HepG2 (cell line): ENCODE measurements at regions not wholly inside any gene's neighbourhood (a gene's known extent, or its start where the extent isn't known, plus 50 kb on each side); places are given as distances from the start of the nearest gene placed in this dataset.

ENCODE experiments used
- ATAC-seq: fragments of 200-7000 bp; cut with Tn5 transposase; 3 replicates; pipeline ENCODE4 v1.9.1; 2020; ENCODE audit warnings: mild to moderate bottlenecking, moderate library complexity
- BruUV-seq: library from RNA; stranded (reverse); fragments of 400-500 nt; replicated peaks from 2 replicates; lab custom pipeline; 2021; lab: Mats Ljungman, UMichigan
- CTCF ChIA-PET: fragments of 300-600 bp; formaldehyde crosslinking; extraction: SDS; loops from one replicate; lab custom pipeline; 2021; ENCODE audit warnings: low total read pairs, inconsistent platforms, low intra/inter-chr PET ratio; lab: Yijun Ruan, JAX
- POLR2A ChIA-PET: fragments of 350-600 bp; sonication (Branson Sonifier 250); formaldehyde crosslinking; loops from one replicate; lab custom pipeline; 2020; ENCODE audit warnings: antibody characterized with exemption, inconsistent platforms; lab: Yijun Ruan, JAX
- DNase-seq: peaks from one replicate; pipeline ENCODE4 v3.0.0-alpha.2; 2015; ENCODE audit warnings: low spot score
- FAIRE-seq: peaks from 3 replicates; lab custom pipeline; 2011; peaks lifted over from hg19 to GRCh38; lab: Jason Lieb, UNC
- H2AFZ ChIP-seq: one replicate; pipeline ENCODE4 v1.6.1; 2011; ENCODE audit warnings: low read length, inconsistent platforms
- H3K27ac ChIP-seq: fragments of 300-600 bp; 3 replicates; pipeline ENCODE4 v1.8.0; 2011; ENCODE audit warnings: mixed run types, mild to moderate bottlenecking, mixed read lengths, low read length, inconsistent platforms; ENCODE audit not compliant: insufficient read depth; ENCODE audit errors: extremely low read length
- H3K27me3 ChIP-seq, 2 experiments: fragments of 200-600 bp in 1 of 2; 2 replicates in 1 of 2; 3 replicates in 1 of 2; pipeline versions ENCODE4 v1.6.0 to v1.8.0; 2011; ENCODE audit warnings: low read length in 2 of 2, mild to moderate bottlenecking in 2 of 2, moderate library complexity in 2 of 2, inconsistent platforms in 1 of 2; ENCODE audit not compliant: insufficient read depth in 2 of 2, control insufficient read depth in 1 of 2
- H3K36me3 ChIP-seq, 2 experiments: fragments of 200-600 bp in 1 of 2; replicated peaks in 1 of 2; 2 replicates in 1 of 2; 3 replicates in 1 of 2; pipeline versions ENCODE4 v1.5.1 to v1.8.0; 2011; ENCODE audit warnings: low read length in 2 of 2, inconsistent platforms in 1 of 2; ENCODE audit not compliant: insufficient read depth in 2 of 2, control insufficient read depth in 1 of 2
- H3K4me1 ChIP-seq: 2 replicates; pipeline ENCODE4 v1.5.1; 2012; ENCODE audit warnings: low read length, inconsistent platforms; ENCODE audit not compliant: insufficient read depth
- H3K4me2 ChIP-seq: 2 replicates; pipeline ENCODE4 v1.6.0; 2011; ENCODE audit warnings: low read depth, low read length, inconsistent platforms
- H3K4me3 ChIP-seq, 3 experiments: fragments of 200-600 bp in 1 of 3; sonication (generic), shearing (Covaris generic) in 1 of 3; replicated peaks in 1 of 3; 2 replicates each; pipeline ENCODE4 v1.5.1; 2011 to 2016; ENCODE audit warnings: low read length in 3 of 3, inconsistent platforms in 2 of 3, low read depth in 2 of 3, mild to moderate bottlenecking in 2 of 3, control low read depth in 1 of 3, mixed read lengths in 1 of 3; ENCODE audit not compliant: insufficient read depth in 1 of 3
- H3K79me2 ChIP-seq: one replicate; pipeline ENCODE4 v1.6.1; 2011; ENCODE audit warnings: low read length, inconsistent platforms; ENCODE audit not compliant: insufficient read depth
- H3K9ac ChIP-seq: 2 replicates; pipeline ENCODE4 v1.6.0; 2011; ENCODE audit warnings: mild to moderate bottlenecking, low read depth, low read length, inconsistent platforms; ENCODE audit not compliant: insufficient read depth
- H3K9me3 ChIP-seq: 2 replicates; pipeline ENCODE4 v1.5.1; 2012; ENCODE audit warnings: mild to moderate bottlenecking, low read length
- H4K20me1 ChIP-seq: 2 replicates; pipeline ENCODE4 v1.6.0; 2011; ENCODE audit warnings: inconsistent platforms, mild to moderate bottlenecking, low read length, moderate library complexity; ENCODE audit not compliant: insufficient read depth
- POGZ ChIP-seq: sonication (generic); formaldehyde crosslinking; IDR thresholded peaks from 2 replicates; pipeline ENCODE4 v1.4.0; 2020; ENCODE audit warnings: mild to moderate bottlenecking, missing genetic modification reagents
- PRMT3 ChIP-seq: sonication (generic); formaldehyde crosslinking; IDR thresholded peaks from 2 replicates; pipeline ENCODE4 v1.8.1; 2022; ENCODE audit warnings: low read depth, mild to moderate bottlenecking, moderate library complexity, missing genetic modification reagents, borderline replicate concordance
- ZNF3 ChIP-seq: IDR thresholded peaks from 2 replicates; pipeline ENCODE4 v1.7.0; 2017; ENCODE audit warnings: inconsistent platforms
- ZSCAN5A ChIP-seq: sonication (generic); formaldehyde crosslinking; IDR thresholded peaks from 2 replicates; pipeline ENCODE4 v1.8.0; 2022; ENCODE audit warnings: mild to moderate bottlenecking, missing genetic modification reagents, borderline replicate concordance
- WGBS: methylation state at CpG from one replicate; pipeline ENCODE4 v1.1.6; 2017; ENCODE audit warnings: low lambda C conversion rate; 5-methylcytosine and 5-hydroxymethylcytosine counted together
- in situ Hi-C: cut with HindIII; loops from 2 replicates; pipeline ENCODE4 v1.10.0; 2017; ENCODE audit warnings: low pct_unique_long_range_greater_than_20kb; ENCODE audit not compliant: extremely low pct_ligation_motif_present
- intact Hi-C: fragments of 100-400 bp; cut with micrococcal nuclease; formaldehyde crosslinking; loops from one replicate; pipeline ENCODE4 v1.10.0; 2022; ENCODE audit not compliant: unreplicated experiment
- TF ChIP-seq, protein P1 (sequence below): IDR thresholded peaks from 2 replicates; pipeline ENCODE4 v1.6.1; 2018; ENCODE audit warnings: missing genetic modification reagents

DNA sequence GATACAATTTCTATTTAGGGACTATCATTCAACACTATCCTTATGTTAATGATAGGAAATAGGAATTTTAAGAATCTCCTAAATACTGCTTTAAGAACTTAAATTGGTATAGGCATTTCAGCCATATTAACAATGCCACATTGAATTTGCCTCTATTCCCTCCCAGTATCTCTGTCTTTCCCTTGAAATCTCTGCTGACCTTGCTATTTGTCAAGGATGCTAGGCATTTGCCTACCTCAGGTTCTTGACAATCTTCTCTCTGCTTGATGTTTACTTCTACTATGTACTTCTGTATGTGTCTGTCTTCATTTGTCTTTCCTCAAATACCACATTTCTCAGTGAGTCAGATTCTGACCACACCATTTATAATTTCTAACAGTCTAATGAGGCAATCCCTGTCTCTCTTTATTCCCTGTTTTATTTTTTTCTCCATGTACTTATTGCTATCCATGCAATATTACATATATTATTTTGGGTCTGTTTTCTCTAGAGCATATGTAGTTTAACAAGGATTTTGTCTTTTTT lies 1461.4 kb upstream of the CDH9 start (continued):
- TF ChIP-seq PRMT3 (CRISPR knock-in tag) (no peak), ZNF3 (no peak)
- TF ChIP-seq, all 625 proteins: peak for 2

GRCh38 chr5:28495876-28496275 lies 1457.5 kb upstream of the CDH9 start:
- no peaks in the 10 kb centered on the region for H3K4me1 ChIP-seq
- no peak for TF ChIP-seq ZSCAN5A (CRISPR knock-in tag)
- no peak for TF ChIP-seq POGZ (CRISPR knock-in tag)
- TF ChIP-seq, protein P1, sequence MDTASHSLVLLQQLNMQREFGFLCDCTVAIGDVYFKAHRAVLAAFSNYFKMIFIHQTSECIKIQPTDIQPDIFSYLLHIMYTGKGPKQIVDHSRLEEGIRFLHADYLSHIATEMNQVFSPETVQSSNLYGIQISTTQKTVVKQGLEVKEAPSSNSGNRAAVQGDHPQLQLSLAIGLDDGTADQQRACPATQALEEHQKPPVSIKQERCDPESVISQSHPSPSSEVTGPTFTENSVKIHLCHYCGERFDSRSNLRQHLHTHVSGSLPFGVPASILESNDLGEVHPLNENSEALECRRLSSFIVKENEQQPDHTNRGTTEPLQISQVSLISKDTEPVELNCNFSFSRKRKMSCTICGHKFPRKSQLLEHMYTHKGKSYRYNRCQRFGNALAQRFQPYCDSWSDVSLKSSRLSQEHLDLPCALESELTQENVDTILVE (CRISPR knock-in tag), result no peak
- TF ChIP-seq, all 625 proteins: peak for 0
- POLR2A ChIA-PET, result no interaction called here
- H3K27ac ChIP-seq, result no peak overlapping the region
- H3K4me2 ChIP-seq, result no peak overlapping the region
- WGBS, result 1% methylated on average over 3 of the region's 3 CpGs
- H3K27me3 ChIP-seq, result no peaks in the 10 kb centered on the region
- in situ Hi-C loops (no loop called here), intact Hi-C loops (no loop called here)
- ATAC-seq (no peak), DNase-seq (no peak), FAIRE-seq (no peak)
- H4K20me1 ChIP-seq, result no peaks in the 10 kb centered on the region
- CTCF ChIA-PET, result no interaction called here
- no peak overlapping the region for H3K4me3 ChIP-seq
- H3K36me3 ChIP-seq, result no peaks in the 10 kb centered on the region
- no peak overlapping the region for H3K9ac ChIP-seq
- no peak overlapping the region for H2AFZ ChIP-seq
- no peaks in the 10 kb centered on the region for H3K9me3 ChIP-seq
- H3K79me2 ChIP-seq, result no peaks in the 10 kb centered on the region
- BruUV-seq, result no TSS peak
